ENCODE measurements at regions not wholly inside any gene's neighbourhood (a gene's known extent, or its start where the extent isn't known, plus 50 kb on each side); places are given as distances from the start of the nearest gene placed in this dataset.

GRCh38 chr5:116881921-116882531, 307.4 kb upstream of the SEMA6A start:
- TF ChIP-seq CTCF (conservative IDR thresholded peaks at IDR 0.05; ENCODE audit: low read length) (no peak), EZH2phosphoT487 (IDR thresholded peaks at IDR 0.05; ENCODE audit: borderline replicate concordance, low read depth, low read length) (no peak)
